Tibial nerve (tissue), 4 donors: ENCODE measurements at regions not wholly inside any gene's neighbourhood (a gene's known extent, or its start where the extent isn't known, plus 50 kb on each side); places are given as distances from the start of the nearest gene placed in this dataset.

Experiments
- DNase-seq, 2 donors: peaks; one replicate each; pipeline ENCODE4 v3.0.0-alpha.2; 2019; ENCODE audit warnings: low spot score in 2 of 2
- H3K27ac ChIP-seq, 4 donors: fragments of 200-600 bp; sonication (generic) in 3 of 4; one replicate each; pipeline ENCODE4 v1.5.1; 2017 to 2019; ENCODE audit warnings: mild to moderate bottlenecking in 1 of 4
- H3K27me3 ChIP-seq, 2 donors: fragments of 200-600 bp; sonication (generic) in 1 of 2; one replicate each; pipeline versions ENCODE4 v1.5.1 to v1.6.0; 2017 to 2019
- H3K36me3 ChIP-seq, 3 donors: fragments of 200-600 bp; sonication (generic); one replicate each; pipeline ENCODE4 v1.5.1; 2018 to 2019
- H3K4me1 ChIP-seq, 4 donors: fragments of 200-600 bp; sonication (generic) in 3 of 4; one replicate each; pipeline ENCODE4 v1.5.1; 2017 to 2019
- H3K4me3 ChIP-seq, 4 donors: fragments of 200-600 bp; sonication (generic) in 3 of 4; one replicate each; pipeline ENCODE4 v1.5.1; 2017 to 2019; ENCODE audit warnings: mild to moderate bottlenecking in 1 of 4, moderate library complexity in 1 of 4
- H3K9me3 ChIP-seq, 4 donors: fragments of 200-600 bp; sonication (generic) in 3 of 4; one replicate each; pipeline ENCODE4 v1.5.1; 2017 to 2019
- CTCF ChIP-seq, 5 experiments: fragments of 200-600 bp in 3 of 5; fragments of 450-650 bp in 2 of 5; sonication (generic) in 3 of 5; IDR thresholded peaks; one replicate each; pipeline ENCODE4 v1.5.1; 2016 to 2019; ENCODE audit warnings: antibody characterized with exemption in 5 of 5, mild to moderate bottlenecking in 3 of 5, moderate library complexity in 2 of 5
- EP300 ChIP-seq, 2 donors: sonication (generic); formaldehyde crosslinking; IDR thresholded peaks; one replicate each; pipeline ENCODE4 v1.6.1; 2017; ENCODE audit warnings: antibody characterized with exemption in 2 of 2, mild to moderate bottlenecking in 1 of 2
- POLR2A ChIP-seq, 2 donors: fragments of 450-650 bp; IDR thresholded peaks; one replicate each; pipeline ENCODE4 v1.6.1; 2017; ENCODE audit warnings: antibody characterized with exemption in 2 of 2, mild to moderate bottlenecking in 2 of 2, moderate library complexity in 2 of 2
- WGBS, 2 donors: methylation state at CpG; one replicate each; pipeline ENCODE4 v1.1.5; 2018; 5-methylcytosine and 5-hydroxymethylcytosine counted together

DNA sequence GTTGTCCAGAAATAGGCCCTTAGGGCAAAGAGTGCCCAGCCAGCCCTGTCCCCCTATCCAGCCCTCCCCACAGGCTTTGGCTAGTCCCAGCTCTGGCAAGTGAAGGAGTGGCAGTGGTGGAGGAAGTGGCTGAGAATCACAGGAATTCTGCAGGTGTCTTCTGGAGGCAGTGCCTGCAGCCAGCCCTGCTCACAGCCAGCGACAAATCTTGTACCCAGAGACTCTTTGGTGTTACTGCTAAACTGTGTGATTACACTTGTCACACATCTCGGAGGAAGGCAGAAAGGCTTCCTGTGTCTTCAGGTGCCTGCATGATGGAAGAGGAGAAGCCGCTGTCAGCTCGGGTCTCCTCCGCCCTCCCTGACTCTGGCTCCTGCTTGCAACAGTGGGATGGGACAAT is 71.6 kb upstream of the GRIK3 start:
- H3K4me1 ChIP-seq: no peaks in the 10 kb centered on the region
- TF ChIP-seq EP300 (IDR thresholded peaks at IDR 0.05): no peak
- TF ChIP-seq POLR2A (IDR thresholded peaks at IDR 0.05): no peak
- TF ChIP-seq CTCF (IDR thresholded peaks at IDR 0.05): no peak
- H3K4me3 ChIP-seq: no peak overlapping the region
- H3K27ac ChIP-seq: no peak overlapping the region
- H3K36me3 ChIP-seq: no peaks in the 10 kb centered on the region
- no peaks in the 10 kb centered on the region for H3K27me3 ChIP-seq
- DNase-seq: no peak
- 90 to 93% methylated on average over 5 of the region's 5 CpGs for WGBS, 2 donors
- no peaks in the 10 kb centered on the region for H3K9me3 ChIP-seq

- H3K9me3 ChIP-seq: no peaks in the 10 kb centered on the region
- no peaks in the 10 kb centered on the region for H3K4me1 ChIP-seq
- H3K27me3 ChIP-seq: no peaks in the 10 kb centered on the region
- no peak overlapping the region for H3K27ac ChIP-seq
- no peak for TF ChIP-seq CTCF (IDR thresholded peaks at IDR 0.05)
- TF ChIP-seq POLR2A (IDR thresholded peaks at IDR 0.05): no peak
- TF ChIP-seq EP300 (IDR thresholded peaks at IDR 0.05): no peak
- DNase-seq: no peak
- H3K4me3 ChIP-seq: no peak overlapping the region
- WGBS, 2 donors: 73 to 79% methylated on average over 5 of the region's 5 CpGs
- H3K36me3 ChIP-seq: no peaks in the 10 kb centered on the region
Observed at GRCh38 chr1:37107153-37107907, 73.0 kb upstream of the GRIK3 start.

- TF ChIP-seq EP300 (IDR thresholded peaks at IDR 0.05) (no peak), POLR2A (IDR thresholded peaks at IDR 0.05) (no peak), CTCF (IDR thresholded peaks at IDR 0.05) (no peak)
- no peak overlapping the region for H3K27ac ChIP-seq
- H3K4me1 ChIP-seq: no peaks in the 10 kb centered on the region
- 83 to 94% methylated on average over 9 of the region's 9 CpGs for WGBS, 2 donors
- no peaks in the 10 kb centered on the region for H3K27me3 ChIP-seq
- DNase-seq: no peak
- no peaks in the 10 kb centered on the region for H3K9me3 ChIP-seq
- no peaks in the 10 kb centered on the region for H3K36me3 ChIP-seq
- no peak overlapping the region for H3K4me3 ChIP-seq
Observed at GRCh38 chr1:37108596-37109188, 74.4 kb upstream of the GRIK3 start.

DNA sequence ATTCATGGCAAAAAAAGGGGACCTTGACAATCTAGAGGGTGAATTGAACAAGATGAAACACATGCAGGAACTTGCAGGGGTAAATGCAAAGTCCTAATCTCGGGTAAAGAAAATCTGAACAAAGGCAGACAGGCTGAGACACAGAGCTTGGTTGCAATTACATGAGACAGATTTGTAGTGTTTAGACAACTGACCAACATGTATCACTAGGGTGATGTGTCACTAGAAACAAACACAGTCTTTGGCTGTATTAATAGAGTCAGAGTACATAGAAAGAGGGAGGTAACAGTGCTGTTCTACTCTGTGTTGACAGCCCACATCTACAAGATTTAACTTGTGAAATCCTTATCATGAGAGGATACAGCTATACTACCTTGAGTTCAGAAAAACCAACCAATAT is 78.1 kb upstream of the GRIK3 start:
- Histone ChIP-seq H3K36me3 (no peaks in the 10 kb centered on the region), H3K4me1 (no peaks in the 10 kb centered on the region), H3K27ac (no peak overlapping the region), H3K27me3 (no peaks in the 10 kb centered on the region), H3K4me3 (no peak overlapping the region), H3K9me3 (no peaks in the 10 kb centered on the region)
- DNase-seq: no peak
- 39 to 76% methylated on average over 1 of the region's 1 CpG for WGBS, 2 donors
- TF ChIP-seq EP300 (IDR thresholded peaks at IDR 0.05) (no peak), CTCF (IDR thresholded peaks at IDR 0.05) (no peak), POLR2A (IDR thresholded peaks at IDR 0.05) (no peak)

- H3K4me1 ChIP-seq: no peaks in the 10 kb centered on the region
- H3K36me3 ChIP-seq: no peaks in the 10 kb centered on the region
- 79 to 87% methylated on average over 6 of the region's 6 CpGs for WGBS, 2 donors
- DNase-seq: no peak
- H3K4me3 ChIP-seq: no peak overlapping the region
- no peaks in the 10 kb centered on the region for H3K27me3 ChIP-seq
- no peak overlapping the region for H3K27ac ChIP-seq
- TF ChIP-seq CTCF (IDR thresholded peaks at IDR 0.05) (no peak), POLR2A (IDR thresholded peaks at IDR 0.05) (no peak), EP300 (IDR thresholded peaks at IDR 0.05) (no peak)
- no peaks in the 10 kb centered on the region for H3K9me3 ChIP-seq
Observed at GRCh38 chr1:37113285-37113997, 79.1 kb upstream of the GRIK3 start.
